ENCODE measurements at regions not wholly inside any gene's neighbourhood (a gene's known extent, or its start where the extent isn't known, plus 50 kb on each side); places are given as distances from the start of the nearest gene placed in this dataset.
"Not testable (repeated sequence)": the region's sequence is repeated elsewhere in the genome, so short reads cannot be mapped to it uniquely, and the experiment has no call there.

GRCh38 chr21:7916329-7917303, 2604.8 kb upstream of the TPTE start:
- DNase-seq (ENCODE audit: low spot score in 2 of 2) = no peak
- H3K9me3 ChIP-seq = peaks cover 0 to 8% of the 10 kb centered on the region in 2 donors
- H3K27ac ChIP-seq = no peak overlapping the region
- H3K27me3 ChIP-seq = no peaks in the 10 kb centered on the region
- no peak overlapping the region for H3K4me3 ChIP-seq
- H3K4me1 ChIP-seq = no peaks in the 10 kb centered on the region
- no peaks in the 10 kb centered on the region for H3K36me3 ChIP-seq
- TF ChIP-seq POLR2A (IDR thresholded peaks at IDR 0.05) (no peak), POLR2AphosphoS5 (IDR thresholded peaks at IDR 0.05) (no peak)
- intact Hi-C loops (cut with DNase I; ENCODE audit: low total_unique reads) = no loop called here

DNA sequence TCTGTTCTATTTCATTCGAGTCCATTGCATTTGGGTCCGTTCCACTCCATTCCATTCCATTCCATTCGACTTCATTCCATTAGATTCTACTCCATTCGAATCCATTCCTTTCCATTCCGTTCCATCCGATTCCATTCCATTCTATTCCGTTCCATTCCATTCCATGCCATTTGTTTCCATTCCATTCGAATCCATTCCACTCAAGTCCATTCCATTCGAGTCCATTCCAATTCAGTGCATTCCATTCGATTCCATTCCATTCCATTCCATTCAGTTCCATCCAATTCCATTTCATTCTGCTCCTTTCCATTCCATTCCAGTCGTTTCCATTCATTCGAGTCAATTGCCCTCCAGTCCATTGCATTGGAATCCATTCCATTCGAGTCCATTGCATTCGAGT, 2603.7 kb upstream of the TPTE start:
- intact Hi-C loops (cut with DNase I; ENCODE audit: low total_unique reads) = no loop called here
- no peak for DNase-seq (ENCODE audit: low spot score in 2 of 2)
- no peaks in the 10 kb centered on the region for H3K4me1 ChIP-seq
- no peaks in the 10 kb centered on the region for H3K36me3 ChIP-seq
- no peak overlapping the region for H3K4me3 ChIP-seq
- peaks cover 0 to 8% of the 10 kb centered on the region in 2 donors for H3K9me3 ChIP-seq
- TF ChIP-seq POLR2A (IDR thresholded peaks at IDR 0.05) = no peak
- no peak for TF ChIP-seq POLR2AphosphoS5 (IDR thresholded peaks at IDR 0.05)
- TF ChIP-seq, protein P1, sequence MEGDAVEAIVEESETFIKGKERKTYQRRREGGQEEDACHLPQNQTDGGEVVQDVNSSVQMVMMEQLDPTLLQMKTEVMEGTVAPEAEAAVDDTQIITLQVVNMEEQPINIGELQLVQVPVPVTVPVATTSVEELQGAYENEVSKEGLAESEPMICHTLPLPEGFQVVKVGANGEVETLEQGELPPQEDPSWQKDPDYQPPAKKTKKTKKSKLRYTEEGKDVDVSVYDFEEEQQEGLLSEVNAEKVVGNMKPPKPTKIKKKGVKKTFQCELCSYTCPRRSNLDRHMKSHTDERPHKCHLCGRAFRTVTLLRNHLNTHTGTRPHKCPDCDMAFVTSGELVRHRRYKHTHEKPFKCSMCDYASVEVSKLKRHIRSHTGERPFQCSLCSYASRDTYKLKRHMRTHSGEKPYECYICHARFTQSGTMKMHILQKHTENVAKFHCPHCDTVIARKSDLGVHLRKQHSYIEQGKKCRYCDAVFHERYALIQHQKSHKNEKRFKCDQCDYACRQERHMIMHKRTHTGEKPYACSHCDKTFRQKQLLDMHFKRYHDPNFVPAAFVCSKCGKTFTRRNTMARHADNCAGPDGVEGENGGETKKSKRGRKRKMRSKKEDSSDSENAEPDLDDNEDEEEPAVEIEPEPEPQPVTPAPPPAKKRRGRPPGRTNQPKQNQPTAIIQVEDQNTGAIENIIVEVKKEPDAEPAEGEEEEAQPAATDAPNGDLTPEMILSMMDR (IDR thresholded peaks at IDR 0.05) = no peak
- H3K27me3 ChIP-seq = no peaks in the 10 kb centered on the region
- no peak overlapping the region for H3K27ac ChIP-seq

- H3K27ac ChIP-seq; DNase-seq (ENCODE audit: low spot score in 2 of 2); H3K4me1 ChIP-seq; H3K4me3 ChIP-seq; H3K27me3 ChIP-seq; intact Hi-C loops (cut with DNase I; ENCODE audit: low total_unique reads); H3K36me3 ChIP-seq: not testable (repeated sequence)
- peaks cover 0 to 18% of the 10 kb centered on the region in 2 donors for H3K9me3 ChIP-seq
Observed at GRCh38 chr21:7925918-7926582, 2595.3 kb upstream of the TPTE start.

DNA sequence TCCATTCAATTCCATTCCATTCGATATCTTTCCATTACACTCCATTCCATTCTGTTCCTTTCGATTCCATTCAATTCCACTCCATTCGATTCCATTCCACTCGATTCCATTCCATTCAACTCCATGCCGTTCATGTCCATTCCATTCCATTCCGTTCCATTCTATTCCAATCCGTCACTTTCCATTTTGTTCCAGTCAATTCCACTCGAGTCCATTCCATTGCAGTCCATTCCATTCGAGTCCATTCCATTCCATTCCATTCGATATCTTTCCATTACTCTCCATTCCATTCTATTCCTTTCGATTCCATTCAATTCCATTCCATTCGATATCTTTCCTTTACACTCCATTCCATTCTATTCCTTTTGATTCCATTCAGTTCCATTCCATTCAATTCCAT, 2592.9 kb upstream of the TPTE start:
- peaks cover 0 to 42% of the 10 kb centered on the region in 2 donors for H3K9me3 ChIP-seq
- H3K36me3 ChIP-seq; H3K4me1 ChIP-seq; H3K27me3 ChIP-seq; H3K4me3 ChIP-seq; H3K27ac ChIP-seq; DNase-seq (ENCODE audit: low spot score in 2 of 2); intact Hi-C loops (cut with DNase I; ENCODE audit: low total_unique reads): not testable (repeated sequence)

DNA sequence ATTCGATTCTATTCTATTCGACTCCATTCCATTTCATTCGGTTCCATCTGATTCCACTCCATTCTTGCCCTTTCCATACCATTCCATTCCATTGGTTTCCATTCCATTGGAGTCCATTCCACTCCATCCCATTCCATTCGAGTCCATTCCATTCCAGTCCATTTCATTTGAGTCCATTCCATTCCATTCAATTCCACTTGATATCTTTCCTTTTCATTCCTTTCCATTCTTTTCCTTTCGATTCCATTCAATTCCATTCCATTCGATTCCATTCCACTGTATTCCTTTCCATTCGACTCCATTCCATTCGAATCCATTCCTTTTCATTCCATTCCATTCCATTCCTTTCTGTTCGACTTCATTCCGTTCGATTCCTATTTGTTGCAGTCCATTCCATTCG, 2591.8 kb upstream of the TPTE start:
- H3K27ac ChIP-seq; intact Hi-C loops (cut with DNase I; ENCODE audit: low total_unique reads); H3K4me3 ChIP-seq; H3K36me3 ChIP-seq; DNase-seq (ENCODE audit: low spot score in 2 of 2); H3K27me3 ChIP-seq; H3K4me1 ChIP-seq: not testable (repeated sequence)
- H3K9me3 ChIP-seq = peaks cover 0 to 52% of the 10 kb centered on the region in 2 donors

DNA sequence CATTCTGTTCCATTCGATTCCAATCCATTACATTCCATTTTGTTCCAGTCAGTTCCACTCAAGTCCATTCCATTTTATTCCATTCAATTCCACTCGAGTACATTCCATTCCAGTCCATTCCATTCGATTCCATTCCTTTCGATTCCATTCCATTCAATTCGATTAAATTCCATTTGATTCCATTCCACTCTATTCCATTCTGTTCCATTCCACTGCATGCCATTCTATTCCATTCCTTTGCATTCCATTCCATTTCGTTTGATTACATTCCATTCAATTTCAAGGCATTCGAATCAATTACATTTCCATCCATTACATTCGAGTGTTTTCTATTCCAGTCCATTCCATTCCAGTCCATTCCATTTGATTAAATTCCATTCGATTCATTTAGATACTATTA, 2590.9 kb upstream of the TPTE start:
- H3K27me3 ChIP-seq; H3K36me3 ChIP-seq; H3K4me1 ChIP-seq; intact Hi-C loops (cut with DNase I; ENCODE audit: low total_unique reads); DNase-seq (ENCODE audit: low spot score in 2 of 2); H3K4me3 ChIP-seq; H3K27ac ChIP-seq: not testable (repeated sequence)
- H3K9me3 ChIP-seq = peaks cover under 1 to 61% of the 10 kb centered on the region in 2 donors

GRCh38 chr21:7932113-7932512, 2589.3 kb upstream of the TPTE start:
- H3K9me3 ChIP-seq = peaks cover 17 to 75% of the 10 kb centered on the region in 2 donors
- DNase-seq (ENCODE audit: low spot score in 2 of 2) = not testable (repeated sequence)

GRCh38 chr21:7932834-7933233, 2588.5 kb upstream of the TPTE start:
- H3K27me3 ChIP-seq; H3K36me3 ChIP-seq; intact Hi-C loops (cut with DNase I; ENCODE audit: low total_unique reads); H3K4me1 ChIP-seq; H3K4me3 ChIP-seq; H3K27ac ChIP-seq; DNase-seq (ENCODE audit: low spot score in 2 of 2): not testable (repeated sequence)
- H3K9me3 ChIP-seq = peaks cover 25 to 83% of the 10 kb centered on the region in 2 donors

More at GRCh38 chr21:7932113-7932512, 2589.3 kb upstream of the TPTE start:
- intact Hi-C loops (cut with DNase I; ENCODE audit: low total_unique reads); H3K36me3 ChIP-seq; H3K27me3 ChIP-seq; H3K4me3 ChIP-seq; H3K4me1 ChIP-seq; H3K27ac ChIP-seq: not testable (repeated sequence)
